Body of pancreas (tissue), 4 donors: ENCODE measurements at regions not wholly inside any gene's neighbourhood (a gene's known extent, or its start where the extent isn't known, plus 50 kb on each side); places are given as distances from the start of the nearest gene placed in this dataset.
"Not testable (repeated sequence)": the region's sequence is repeated elsewhere in the genome, so short reads cannot be mapped to it uniquely, and the experiment has no call there.

ENCODE experiments used
- ATAC-seq: fragments of 150-250 bp; one replicate; pipeline ENCODE4 v1.9.1; 2016
- DNase-seq, 4 donors: peaks; one replicate each; pipeline ENCODE4 v3.0.0-alpha.2; 2019
- H3K27ac ChIP-seq, 4 donors: fragments of 200-600 bp; sonication (generic); 1 replicate in 3 of 4; 2 replicates in 1 of 4; pipeline versions ENCODE4 v1.5.1 to v1.6.1; 2016 to 2019; ENCODE audit warnings: mild to moderate bottlenecking in 1 of 4, mixed read lengths in 1 of 4, moderate library complexity in 1 of 4
- H3K27me3 ChIP-seq, 2 donors: fragments of 200-600 bp; sonication (generic); one replicate each; pipeline ENCODE4 v1.6.0; 2016; ENCODE audit warnings: mild to moderate bottlenecking in 1 of 2
- H3K36me3 ChIP-seq, 2 donors: fragments of 200-600 bp; sonication (generic); replicated peaks in 1 of 2; 2 replicates each; pipeline ENCODE4 v1.5.1; 2016; ENCODE audit warnings: low read depth in 2 of 2; ENCODE audit not compliant: insufficient read depth in 1 of 2
- H3K4me1 ChIP-seq: fragments of 200-600 bp; sonication (generic); one replicate; pipeline ENCODE4 v1.6.0; 2016
- H3K4me3 ChIP-seq, 2 donors: fragments of 200-600 bp; sonication (generic); 1 replicate in 1 of 2; 2 replicates in 1 of 2; pipeline ENCODE4 v1.5.1; 2016 to 2019
- H3K9me3 ChIP-seq, 3 donors: fragments of 200-600 bp; sonication (generic); 1 replicate in 2 of 3; 2 replicates in 1 of 3; pipeline ENCODE4 v1.5.1; 2016
- CTCF ChIP-seq, 7 experiments: fragments of 450-650 bp in 4 of 7; fragments of 200-600 bp in 3 of 7; sonication (generic) in 3 of 7; IDR thresholded peaks; one replicate each; pipeline ENCODE4 v1.5.1; 2016 to 2019; ENCODE audit warnings: antibody characterized with exemption in 7 of 7
- POLR2A ChIP-seq, 3 donors: fragments of 450-650 bp; IDR thresholded peaks; one replicate each; pipeline ENCODE4 v1.6.1; 2016; ENCODE audit warnings: antibody characterized with exemption in 3 of 3, mild to moderate bottlenecking in 2 of 3
- WGBS, 2 donors: methylation state at CpG; one replicate each; pipeline ENCODE4 v1.1.5; 2017; 5-methylcytosine and 5-hydroxymethylcytosine counted together
- intact Hi-C: fragments of 100-400 bp; cut with DNase I; formaldehyde crosslinking; loops from one replicate; pipeline ENCODE4 v1.15.1; 2023

DNA sequence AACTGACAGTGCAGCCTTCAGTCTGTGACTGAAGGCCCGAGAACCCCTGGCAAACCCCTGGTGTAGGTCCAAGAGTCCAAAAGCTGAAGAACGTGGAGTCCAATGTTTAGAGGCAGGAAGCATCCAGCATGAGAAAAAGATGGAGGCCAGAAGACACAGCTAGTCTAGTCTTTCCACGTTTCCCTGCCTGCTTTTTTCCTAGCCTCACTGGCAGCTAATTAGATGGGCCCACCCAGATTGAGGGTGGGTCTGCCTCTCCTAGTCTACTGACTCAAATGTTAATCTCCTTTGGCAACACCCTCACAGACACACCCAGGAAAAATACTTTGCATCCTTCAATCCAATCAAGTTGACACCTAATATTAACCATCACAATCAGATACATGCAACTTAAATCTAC is 87.8 kb downstream of the TENT5D start:
- H3K4me1 ChIP-seq, H3K27ac ChIP-seq, H3K36me3 ChIP-seq, intact Hi-C loops, H3K4me3 ChIP-seq, DNase-seq, ATAC-seq, H3K27me3 ChIP-seq, H3K9me3 ChIP-seq: not testable (repeated sequence)
- WGBS, 2 donors, result 72 to 80% methylated on average over 1 to 2 of the region's 3 CpGs

DNA sequence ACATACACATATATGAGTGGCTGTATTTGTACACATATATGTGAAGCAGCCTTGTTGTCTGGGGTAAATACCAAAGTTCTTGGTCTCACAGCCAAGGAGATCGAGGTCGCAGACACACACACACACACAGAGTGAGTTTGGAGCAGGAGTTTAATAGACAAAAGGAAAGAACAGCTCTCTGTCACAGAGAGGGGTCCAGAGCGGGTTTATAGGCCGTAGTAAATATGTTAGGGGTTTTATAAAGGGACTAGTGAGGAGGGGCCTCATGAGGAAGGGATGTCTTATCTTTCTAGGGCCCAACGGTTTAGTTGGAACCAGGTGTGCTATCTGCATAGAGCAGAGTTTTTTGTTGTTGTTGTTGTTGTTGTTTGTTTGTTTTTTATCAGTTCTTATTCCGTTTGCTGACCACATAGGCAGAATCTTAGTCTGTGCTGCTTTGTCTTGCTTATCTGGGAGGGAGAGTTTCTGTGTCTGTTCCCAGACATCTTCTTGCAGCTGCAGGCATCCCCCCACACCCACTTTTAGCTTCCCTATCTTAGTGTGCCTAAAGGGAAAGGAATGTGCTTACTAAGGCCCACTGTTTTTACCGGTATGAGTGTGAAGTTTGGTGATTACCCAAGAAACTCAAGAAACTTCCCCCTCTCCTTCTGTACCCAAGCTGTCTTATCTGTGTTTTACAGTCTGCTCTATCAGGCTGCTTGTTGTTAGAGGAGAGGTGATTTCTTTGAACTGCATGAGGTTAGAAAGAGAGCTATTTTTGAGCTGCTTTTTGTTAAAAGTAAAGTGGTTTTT is 91.9 kb downstream of the TENT5D start:
- no peak for DNase-seq
- no peaks in the 10 kb centered on the region for H3K4me1 ChIP-seq
- no peak overlapping the region for H3K27ac ChIP-seq
- H3K27me3 ChIP-seq, result no peaks in the 10 kb centered on the region
- WGBS, 2 donors, result 35 to 49% methylated on average over 7 of the region's 7 CpGs
- H3K9me3 ChIP-seq, result no peaks in the 10 kb centered on the region
- TF ChIP-seq POLR2A (IDR thresholded peaks at IDR 0.05), result no peak
- no peak for TF ChIP-seq CTCF (IDR thresholded peaks at IDR 0.05)
- no peak overlapping the region for H3K4me3 ChIP-seq
- intact Hi-C loops, result no loop called here
- ATAC-seq, result no peak
- no peaks in the 10 kb centered on the region for H3K36me3 ChIP-seq

DNA sequence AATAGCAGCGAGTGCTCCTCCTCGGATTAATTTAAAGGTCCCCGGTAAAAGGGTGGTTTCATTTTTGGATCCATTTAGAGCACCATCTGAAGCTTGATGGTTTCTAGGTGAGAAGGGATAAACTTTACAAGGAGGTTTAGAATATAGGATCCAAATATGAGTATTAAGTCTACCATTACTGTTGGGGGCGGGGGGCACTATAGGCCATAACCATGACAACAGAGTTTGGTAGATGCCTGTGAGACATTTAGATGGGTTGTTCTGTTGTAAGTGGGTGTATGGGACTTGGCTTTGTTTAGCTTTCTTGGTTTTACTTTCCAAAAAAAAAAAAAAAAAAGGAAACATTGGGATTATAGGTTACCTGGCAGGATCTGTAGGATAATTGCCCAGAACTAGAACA is 92.7 kb downstream of the TENT5D start:
- DNase-seq, result no peak
- H3K9me3 ChIP-seq, result no peaks in the 10 kb centered on the region
- no peaks in the 10 kb centered on the region for H3K36me3 ChIP-seq
- 63 to 68% methylated on average over 3 to 4 of the region's 4 CpGs for WGBS, 2 donors
- no peak for TF ChIP-seq CTCF (IDR thresholded peaks at IDR 0.05)
- no peak for TF ChIP-seq POLR2A (IDR thresholded peaks at IDR 0.05)
- no peak for ATAC-seq
- intact Hi-C loops, result no loop called here
- no peaks in the 10 kb centered on the region for H3K4me1 ChIP-seq
- no peak overlapping the region for H3K27ac ChIP-seq
- H3K27me3 ChIP-seq, result no peaks in the 10 kb centered on the region
- H3K4me3 ChIP-seq, result no peak overlapping the region

GRCh38 chrX:80513625-80514024 is 93.4 kb downstream of the TENT5D start:
- Histone ChIP-seq H3K36me3 (no peaks in the 10 kb centered on the region), H3K4me3 (no peak overlapping the region), H3K27ac (no peak overlapping the region), H3K9me3 (no peaks in the 10 kb centered on the region), H3K4me1 (no peaks in the 10 kb centered on the region), H3K27me3 (no peaks in the 10 kb centered on the region)
- intact Hi-C loops, result no loop called here
- ATAC-seq (no peak), DNase-seq (no peak)
- WGBS, 2 donors, result 0 to 5% methylated on average over 1 to 2 of the region's 2 CpGs
- no peak for TF ChIP-seq POLR2A (IDR thresholded peaks at IDR 0.05)
- no peak for TF ChIP-seq CTCF (IDR thresholded peaks at IDR 0.05)

DNA sequence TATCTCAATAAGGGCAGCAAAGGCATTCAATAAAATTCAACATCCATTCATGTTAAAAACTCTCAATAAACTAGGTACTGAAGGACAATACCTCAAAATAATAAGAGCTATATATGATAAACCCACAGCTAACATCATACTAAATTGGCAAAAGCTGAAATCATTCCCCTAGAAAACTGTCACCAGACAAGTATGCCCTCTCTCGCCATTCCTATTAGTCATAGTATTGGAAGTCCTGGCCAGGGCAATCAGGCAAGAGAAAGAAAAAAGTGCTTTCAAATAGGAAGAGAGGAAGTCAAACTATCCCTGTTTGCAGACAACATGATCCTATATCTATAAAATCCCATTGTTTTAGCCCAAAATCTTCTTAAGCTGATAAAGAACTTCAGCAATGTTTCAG is 116.8 kb downstream of the TENT5D start:
- WGBS, 2 donors, result 0% methylated on average over 1 of the region's 1 CpG
- ATAC-seq (no peak), DNase-seq (no peak)
- TF ChIP-seq POLR2A (IDR thresholded peaks at IDR 0.05) (no peak), CTCF (IDR thresholded peaks at IDR 0.05) (no peak)
- H3K4me1 ChIP-seq, result no peaks in the 10 kb centered on the region
- no peak overlapping the region for H3K27ac ChIP-seq
- H3K9me3 ChIP-seq, result no peaks in the 10 kb centered on the region
- intact Hi-C loops, result no loop called here
- no peaks in the 10 kb centered on the region for H3K36me3 ChIP-seq
- H3K4me3 ChIP-seq, result no peak overlapping the region
- no peaks in the 10 kb centered on the region for H3K27me3 ChIP-seq
